Adrenal gland (tissue), 9 donors: ENCODE measurements at regions not wholly inside any gene's neighbourhood (a gene's known extent, or its start where the extent isn't known, plus 50 kb on each side); places are given as distances from the start of the nearest gene placed in this dataset.

ENCODE experiments used
- DNase-seq, 7 donors: peaks; one replicate each; pipeline ENCODE4 v3.0.0-alpha.2; 2019 to 2020
- H3K27ac ChIP-seq, 5 donors: fragments of 200-600 bp; sonication (generic) in 4 of 5; 1 replicate in 3 of 5; 2 replicates in 2 of 5; pipeline versions ENCODE4 v1.5.1 to v1.8.0; 2016 to 2020; ENCODE audit warnings: mild to moderate bottlenecking in 1 of 5
- H3K27me3 ChIP-seq: fragments of 200-600 bp; 2 replicates; pipeline ENCODE4 v1.8.0; 2021
- H3K36me3 ChIP-seq, 2 donors: fragments of 200-600 bp; replicated peaks in 1 of 2; 1 replicate in 1 of 2; 2 replicates in 1 of 2; pipeline versions ENCODE4 v1.5.1 to v1.8.0; 2018 to 2022
- H3K4me1 ChIP-seq, 2 donors: fragments of 200-600 bp; replicated peaks in 1 of 2; 1 replicate in 1 of 2; 2 replicates in 1 of 2; pipeline versions ENCODE4 v1.5.1 to v1.8.0; 2018 to 2021
- H3K4me3 ChIP-seq, 4 donors: fragments of 200-600 bp; sonication (generic) in 3 of 4; one replicate each; pipeline ENCODE4 v1.5.1; 2016 to 2018
- H3K9me3 ChIP-seq, 3 donors: fragments of 200-600 bp; sonication (generic) in 1 of 3; replicated peaks in 1 of 3; 1 replicate in 2 of 3; 2 replicates in 1 of 3; pipeline versions ENCODE4 v1.5.1 to v1.8.0; 2016 to 2021
- CTCF ChIP-seq, 6 experiments: fragments of 450-650 bp in 4 of 6; fragments of 200-600 bp in 2 of 6; sonication (generic) in 1 of 6; IDR thresholded peaks; 1 replicate in 5 of 6; 2 replicates in 1 of 6; pipeline versions ENCODE4 v1.5.1 to v1.8.0; 2016 to 2021; ENCODE audit warnings: antibody characterized with exemption in 6 of 6, mild to moderate bottlenecking in 2 of 6, moderate library complexity in 1 of 6
- POLR2A ChIP-seq, 2 donors: fragments of 450-650 bp; IDR thresholded peaks; one replicate each; pipeline ENCODE4 v1.6.1; 2017; ENCODE audit warnings: antibody characterized with exemption in 2 of 2, mild to moderate bottlenecking in 2 of 2, moderate library complexity in 1 of 2
- WGBS, 4 donors: extraction: QIAGEN DNeasy Blood & Tissue Kit in 2 of 4; methylation state at CpG; one replicate each; pipeline versions ENCODE4 v1.1.5 to v1.1.7; 2013 to 2017; 5-methylcytosine and 5-hydroxymethylcytosine counted together
- intact Hi-C, 2 donors: fragments of 100-400 bp; cut with DNase I; formaldehyde crosslinking; loops; one replicate each; pipeline versions ENCODE4 v1.14.1 to v1.15.0; 2022 to 2023
- donor health status: healthy with polysubstance abuse.
- donor health status: Bipolar disorder and iron deficiency.
- donor health status: DM: yes; HTN: yes; CAD: no.
- donor health status: DM: no; HTN: no; CAD: no.
- donor health status: DM: no; HTN: no; CAD: no.

GRCh38 chr5:57572461-57572860 is 89.8 kb upstream of the ACTBL2 start:
- H3K36me3 ChIP-seq, result no peaks in the 10 kb centered on the region
- no peak overlapping the region for H3K4me3 ChIP-seq
- no peaks in the 10 kb centered on the region for H3K9me3 ChIP-seq
- no peak overlapping the region for H3K27ac ChIP-seq
- H3K27me3 ChIP-seq, result no peaks in the 10 kb centered on the region
- TF ChIP-seq CTCF (IDR thresholded peaks at IDR 0.05) (no peak), POLR2A (IDR thresholded peaks at IDR 0.05) (no peak)
- DNase-seq, result no peak
- no peaks in the 10 kb centered on the region for H3K4me1 ChIP-seq
- intact Hi-C loops, result no loop called here

- H3K27me3 ChIP-seq, result no peaks in the 10 kb centered on the region
- no peak overlapping the region for H3K4me3 ChIP-seq
- H3K36me3 ChIP-seq, result no peaks in the 10 kb centered on the region
- no peak for TF ChIP-seq POLR2A (IDR thresholded peaks at IDR 0.05)
- WGBS, 4 donors, result 42 to 93% (median 66%) methylated on average over 1 of the region's 1 CpG
- no peak overlapping the region for H3K27ac ChIP-seq
- H3K9me3 ChIP-seq, result no peaks in the 10 kb centered on the region
- no peak for DNase-seq
- no peaks in the 10 kb centered on the region for H3K4me1 ChIP-seq
- intact Hi-C loops, result no loop called here
Measured at GRCh38 chr5:57569601-57570000, 87.0 kb upstream of the ACTBL2 start.

GRCh38 chr5:57568136-57568535 is 85.5 kb upstream of the ACTBL2 start:
- no peaks in the 10 kb centered on the region for H3K27me3 ChIP-seq
- H3K27ac ChIP-seq, result no peak overlapping the region
- TF ChIP-seq POLR2A (IDR thresholded peaks at IDR 0.05) (no peak), CTCF (IDR thresholded peaks at IDR 0.05) (no peak)
- H3K36me3 ChIP-seq, result no peaks in the 10 kb centered on the region
- H3K9me3 ChIP-seq, result no peaks in the 10 kb centered on the region
- intact Hi-C loops, result no loop called here
- H3K4me1 ChIP-seq, result no peaks in the 10 kb centered on the region
- DNase-seq, result no peak
- WGBS, 4 donors, result 76 to 88% (median 80%) methylated on average over 3 of the region's 3 CpGs
- H3K4me3 ChIP-seq, result no peak overlapping the region

GRCh38 chr5:57566914-57567313 is 84.3 kb upstream of the ACTBL2 start:
- no peaks in the 10 kb centered on the region for H3K36me3 ChIP-seq
- intact Hi-C loops, result no loop called here
- no peak overlapping the region for H3K4me3 ChIP-seq
- 84 to 91% (median 86%) methylated on average over 5 of the region's 5 CpGs for WGBS, 4 donors
- H3K9me3 ChIP-seq, result no peaks in the 10 kb centered on the region
- TF ChIP-seq CTCF (IDR thresholded peaks at IDR 0.05), result no peak
- no peak for TF ChIP-seq POLR2A (IDR thresholded peaks at IDR 0.05)
- no peak for DNase-seq
- H3K4me1 ChIP-seq, result no peaks in the 10 kb centered on the region
- H3K27ac ChIP-seq, result no peak overlapping the region
- H3K27me3 ChIP-seq, result no peaks in the 10 kb centered on the region

GRCh38 chr5:57561231-57561842 is 78.7 kb upstream of the ACTBL2 start:
- Histone ChIP-seq H3K9me3 (no peaks in the 10 kb centered on the region), H3K4me3 (no peak overlapping the region), H3K27ac (no peak overlapping the region), H3K4me1 (peaks cover 0 to 5% of the 10 kb centered on the region in 2 donors), H3K27me3 (no peaks in the 10 kb centered on the region), H3K36me3 (no peaks in the 10 kb centered on the region)
- 28 to 45% (median 33%) methylated on average over 3 of the region's 3 CpGs for WGBS, 4 donors
- intact Hi-C loops, result no loop called here
- TF ChIP-seq CTCF (IDR thresholded peaks at IDR 0.05), result no peak
- no peak for TF ChIP-seq POLR2A (IDR thresholded peaks at IDR 0.05)
- no peak for DNase-seq
